Kidney tubule cell (primary cell): ENCODE measurements at regions not wholly inside any gene's neighbourhood (a gene's known extent, or its start where the extent isn't known, plus 50 kb on each side); places are given as distances from the start of the nearest gene placed in this dataset.
A peak's percentile ranks its signal among the peaks of the same experiment; 100 is the strongest.
"Not testable (repeated sequence)": the region's sequence is repeated elsewhere in the genome, so short reads cannot be mapped to it uniquely, and the experiment has no call there.

ENCODE experiments used
- DNase-seq: peaks from one replicate; pipeline ENCODE4 v3.0.0-alpha.2; 2018; ENCODE audit warnings: low spot score

DNA sequence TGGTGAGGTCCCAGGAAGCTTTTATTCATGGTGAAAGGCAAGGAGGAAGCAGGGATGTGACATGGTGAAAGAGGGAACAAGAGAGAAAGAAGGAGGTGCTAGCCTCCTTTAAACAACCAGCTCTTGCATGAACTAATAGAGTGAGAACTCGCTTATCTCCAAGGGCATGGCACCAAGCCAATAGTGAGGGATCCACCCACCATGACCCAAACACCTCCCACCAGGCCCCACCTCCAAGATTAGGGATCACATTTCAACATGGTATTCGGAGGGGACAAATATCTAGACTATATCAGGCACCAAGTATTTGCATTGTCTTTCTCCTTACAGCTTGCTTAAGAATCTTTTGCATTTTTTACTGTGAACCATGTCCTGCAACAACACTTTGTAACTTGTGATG, 91.9 kb upstream of the DHRS4 start:
- no peak for DNase-seq

DNA sequence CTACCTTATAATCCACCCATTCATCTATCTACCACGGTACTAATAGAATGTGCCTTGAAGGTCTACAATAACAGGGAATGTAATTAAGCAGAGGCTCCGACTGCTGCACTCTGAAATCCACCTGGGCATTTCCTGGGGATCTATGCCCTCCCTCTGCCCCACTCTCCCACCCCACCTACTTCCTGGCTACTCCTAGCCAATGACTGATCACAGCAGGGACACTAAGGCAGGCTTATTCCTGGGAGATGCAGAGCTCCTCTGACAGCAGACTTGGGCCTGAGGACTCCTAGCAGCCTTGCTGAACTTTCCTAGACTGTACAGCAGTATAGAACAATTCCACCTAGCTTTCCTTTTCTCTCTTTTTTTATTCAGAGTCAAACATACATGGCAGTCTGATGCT, 91.1 kb upstream of the DHRS4 start:
- DNase-seq, result no peak

DNA sequence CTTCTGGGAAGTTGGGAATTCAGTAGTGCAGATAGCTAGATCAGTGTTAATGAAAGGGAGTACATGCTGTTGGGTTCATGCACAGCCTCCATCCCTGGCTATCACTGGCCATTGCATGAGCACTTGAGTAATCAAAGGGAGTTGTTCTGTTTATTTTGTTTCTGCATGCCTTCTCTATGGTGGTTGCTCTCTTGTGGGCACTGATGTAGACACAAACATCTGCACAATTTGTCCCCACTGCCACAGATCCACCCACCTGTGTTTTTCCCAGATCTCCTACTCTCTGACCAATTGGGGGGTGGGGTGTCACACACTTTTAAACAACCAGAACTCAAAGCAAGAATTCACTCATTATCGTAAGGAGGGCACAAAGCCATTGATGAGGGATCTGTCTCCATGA, 89.7 kb upstream of the DHRS4 start:
- DNase-seq, result no peak

DNA sequence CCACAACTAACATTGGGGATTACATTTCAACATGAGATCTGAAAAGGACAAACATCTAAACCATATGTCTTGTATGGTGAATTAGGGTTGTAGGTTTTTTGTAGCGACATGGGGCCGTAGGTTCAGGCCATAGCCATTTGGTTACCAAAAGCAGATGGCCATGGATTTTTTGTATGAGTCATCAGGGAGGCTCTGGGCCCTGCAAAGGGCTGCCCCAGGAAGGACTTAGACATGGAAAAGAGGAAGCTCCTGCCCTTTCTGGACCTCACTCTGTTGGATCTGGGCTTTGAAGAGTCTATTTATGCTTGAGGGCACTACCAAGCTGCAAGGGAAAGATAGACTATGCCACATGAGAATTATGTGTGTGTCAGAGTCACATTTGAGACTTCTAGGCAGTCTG, 89.3 kb upstream of the DHRS4 start:
- no peak for DNase-seq

DNA sequence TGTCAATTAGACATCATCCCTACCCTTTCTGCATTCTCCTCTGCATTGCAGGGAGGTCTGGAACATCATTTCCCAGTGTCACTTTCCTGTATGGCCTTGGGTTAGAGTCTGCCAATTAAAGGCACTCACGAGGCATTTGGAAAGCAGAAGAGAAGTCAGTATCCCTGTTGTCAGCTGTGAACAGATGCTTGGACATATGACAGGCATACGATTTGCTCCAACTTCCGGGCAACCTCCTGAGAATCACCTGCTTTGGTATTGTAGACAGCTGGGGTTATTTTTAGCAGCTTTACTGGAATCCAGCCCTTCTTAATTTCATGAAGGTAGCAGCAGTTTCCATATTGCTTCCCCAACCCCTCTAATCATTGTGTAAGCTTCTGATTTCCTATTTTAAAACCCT, 88.7 kb upstream of the DHRS4 start:
- DNase-seq, result no peak

DNA sequence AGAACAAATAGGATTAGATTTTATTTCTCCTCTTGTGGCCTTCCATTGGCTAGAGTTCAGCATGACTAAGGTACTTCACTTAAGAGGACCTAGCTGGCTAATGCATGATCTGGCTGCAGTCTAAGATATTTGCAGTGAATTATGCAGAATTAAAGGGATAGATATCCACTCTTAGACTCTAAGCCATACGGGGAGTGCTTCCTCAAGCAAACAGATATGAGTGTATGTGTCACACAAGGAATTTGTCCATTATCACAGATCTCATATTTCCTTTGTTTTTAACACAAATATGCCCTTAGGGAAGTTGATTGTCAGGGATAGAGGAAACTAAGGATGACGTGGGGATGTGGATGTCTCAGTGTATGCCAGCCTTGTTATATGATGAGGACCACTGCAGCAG, 88.1 kb upstream of the DHRS4 start:
- no peak for DNase-seq

DNA sequence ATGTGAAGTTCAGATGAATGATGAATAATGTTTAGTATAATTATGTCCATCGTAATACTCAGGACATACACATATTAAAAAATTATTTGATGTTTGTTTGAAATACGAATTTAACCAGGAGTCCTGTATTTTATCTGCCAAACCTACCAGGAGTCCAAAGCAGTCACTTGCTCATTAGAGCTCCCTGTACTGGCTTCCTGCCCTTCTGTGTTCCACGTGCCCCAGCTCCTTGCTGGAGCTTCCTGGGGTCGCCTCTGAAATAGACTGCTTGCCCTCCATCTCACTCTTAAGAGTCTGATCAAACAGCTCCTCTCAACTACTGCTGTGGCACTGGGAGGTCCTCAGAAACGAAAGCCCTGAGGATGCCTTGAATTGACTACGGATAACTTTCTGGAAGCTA, 87.3 kb upstream of the DHRS4 start:
- DNase-seq, result no peak

DNA sequence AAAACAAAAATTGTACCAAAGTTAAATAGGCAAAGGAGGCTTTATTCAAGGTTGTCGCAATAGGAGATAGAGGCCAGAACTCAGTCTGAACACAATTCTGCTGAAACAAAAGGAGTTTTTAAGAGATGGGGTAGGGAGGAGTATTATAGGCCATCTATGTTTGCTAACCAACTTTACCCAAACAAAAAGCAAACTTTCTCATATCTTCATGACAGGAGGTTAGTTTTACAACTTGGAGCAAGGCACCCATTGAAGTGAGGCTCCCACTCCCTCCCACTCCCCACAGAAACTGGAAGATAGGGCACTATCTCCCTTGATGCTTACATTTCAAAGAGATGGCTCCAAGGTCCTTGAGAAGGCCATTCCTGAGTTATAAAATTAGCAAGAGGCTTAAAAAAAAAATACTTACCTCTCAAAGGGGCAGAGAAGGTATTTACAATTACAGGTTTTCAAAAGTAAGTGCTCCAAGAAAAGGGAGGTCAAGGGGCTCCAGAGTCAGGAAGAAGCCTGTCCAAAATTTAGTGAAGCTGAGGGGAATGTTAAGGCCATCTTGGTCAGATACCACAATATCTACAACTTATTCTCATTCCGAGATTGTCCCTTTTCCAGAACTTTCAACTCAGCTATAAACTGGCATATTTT, 84.4 kb upstream of the DHRS4 start:
- no peak for DNase-seq

DNA sequence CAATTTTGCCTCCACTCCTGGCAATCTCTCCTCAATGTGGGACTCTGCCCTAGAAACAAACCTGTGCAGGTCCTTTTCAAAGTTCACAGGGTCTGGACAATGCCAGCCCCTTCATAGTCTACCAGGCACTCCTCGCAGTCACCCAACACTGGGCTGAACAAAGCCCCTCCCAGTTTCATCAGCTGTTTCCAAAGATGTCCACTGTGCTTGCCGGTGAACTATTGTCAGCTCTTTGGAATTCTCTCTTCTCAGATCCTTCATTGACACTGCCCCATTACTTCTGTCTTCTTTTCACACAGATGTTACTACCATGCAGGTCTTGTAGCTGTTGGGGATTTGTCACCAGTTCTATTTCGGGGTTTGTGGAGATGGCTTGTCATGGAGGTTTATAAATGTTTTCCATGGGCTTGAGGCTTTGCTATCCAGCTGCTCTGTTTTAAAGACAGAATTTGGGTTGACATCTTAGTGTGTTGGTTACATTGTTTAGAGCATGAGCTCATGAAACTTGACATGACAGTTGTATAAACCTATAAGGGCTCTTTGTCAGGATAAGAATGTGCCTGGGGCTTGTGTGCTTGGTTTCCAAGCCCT, 77.3 kb upstream of the DHRS4 start:
- DNase-seq, result no peak

DNA sequence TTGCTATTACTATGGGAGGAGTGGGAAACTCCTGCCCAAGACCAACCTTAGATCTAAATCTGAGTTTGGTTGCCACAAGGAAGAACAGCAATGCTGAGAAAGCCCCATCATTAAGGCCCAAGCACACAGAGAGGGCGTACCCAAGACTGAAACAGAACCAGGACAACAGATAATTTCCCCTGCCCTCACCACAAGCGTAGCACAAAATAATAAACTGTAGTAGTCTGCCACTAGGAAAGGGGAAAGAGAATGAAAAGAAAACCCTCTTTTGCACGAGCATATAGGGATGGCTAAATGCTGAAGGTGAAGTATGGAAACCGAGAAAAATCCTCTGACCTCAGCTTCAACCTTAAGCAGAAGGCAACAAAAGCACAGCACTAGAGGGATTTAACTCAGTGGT, 76.5 kb upstream of the DHRS4 start:
- DNase-seq, result no peak

DNA sequence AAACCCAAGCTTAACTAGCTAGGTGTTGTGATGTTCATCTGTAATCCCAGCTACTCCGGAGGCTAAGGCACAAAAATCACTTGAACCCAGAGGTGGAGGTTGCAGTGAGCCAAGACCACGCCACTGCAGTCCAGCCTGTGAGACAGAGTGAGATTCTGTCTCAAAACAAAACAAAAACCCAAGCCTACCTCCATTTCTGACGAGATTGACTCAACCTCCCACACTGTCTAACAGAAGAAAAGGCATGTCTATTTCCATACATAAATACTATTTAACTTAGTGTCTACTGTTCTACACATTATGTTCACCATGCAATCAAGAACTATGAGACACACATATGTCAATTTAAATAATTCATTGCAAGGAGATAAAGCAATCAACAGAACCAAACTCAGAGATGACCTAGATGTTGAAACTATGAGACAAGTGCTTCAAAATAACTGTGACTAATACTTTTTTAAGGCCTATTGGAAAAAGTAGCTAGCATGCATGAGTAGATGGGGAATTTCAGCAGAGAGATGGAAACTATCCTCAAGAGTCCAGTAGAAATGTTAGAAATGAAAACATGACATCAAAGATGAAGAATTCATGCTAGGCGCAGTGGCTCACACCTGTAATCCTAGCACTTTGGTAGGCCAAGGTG, 75.9 kb upstream of the DHRS4 start:
- DNase-seq, result peak; percentile 57

DNA sequence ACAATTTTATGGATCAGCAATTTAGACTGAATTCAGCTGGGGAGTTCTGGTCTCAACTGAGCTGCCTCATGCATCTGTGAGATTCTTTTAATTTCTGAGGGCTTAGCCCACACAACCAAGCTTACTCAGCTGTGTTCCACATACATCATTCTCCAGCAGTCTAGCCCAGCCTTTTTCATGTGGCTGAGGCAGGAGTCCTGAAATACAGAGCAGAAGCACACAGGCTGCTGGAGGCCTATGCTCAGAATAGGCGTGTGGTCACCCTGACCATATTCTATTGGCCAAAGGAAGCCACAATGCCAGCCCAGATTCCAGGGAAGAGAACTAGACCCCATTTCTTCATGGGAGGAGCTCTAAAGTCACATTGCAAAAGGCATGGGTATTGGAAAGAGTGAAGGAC, 72.3 kb upstream of the DHRS4 start:
- DNase-seq, result peak; percentile 68

DNA sequence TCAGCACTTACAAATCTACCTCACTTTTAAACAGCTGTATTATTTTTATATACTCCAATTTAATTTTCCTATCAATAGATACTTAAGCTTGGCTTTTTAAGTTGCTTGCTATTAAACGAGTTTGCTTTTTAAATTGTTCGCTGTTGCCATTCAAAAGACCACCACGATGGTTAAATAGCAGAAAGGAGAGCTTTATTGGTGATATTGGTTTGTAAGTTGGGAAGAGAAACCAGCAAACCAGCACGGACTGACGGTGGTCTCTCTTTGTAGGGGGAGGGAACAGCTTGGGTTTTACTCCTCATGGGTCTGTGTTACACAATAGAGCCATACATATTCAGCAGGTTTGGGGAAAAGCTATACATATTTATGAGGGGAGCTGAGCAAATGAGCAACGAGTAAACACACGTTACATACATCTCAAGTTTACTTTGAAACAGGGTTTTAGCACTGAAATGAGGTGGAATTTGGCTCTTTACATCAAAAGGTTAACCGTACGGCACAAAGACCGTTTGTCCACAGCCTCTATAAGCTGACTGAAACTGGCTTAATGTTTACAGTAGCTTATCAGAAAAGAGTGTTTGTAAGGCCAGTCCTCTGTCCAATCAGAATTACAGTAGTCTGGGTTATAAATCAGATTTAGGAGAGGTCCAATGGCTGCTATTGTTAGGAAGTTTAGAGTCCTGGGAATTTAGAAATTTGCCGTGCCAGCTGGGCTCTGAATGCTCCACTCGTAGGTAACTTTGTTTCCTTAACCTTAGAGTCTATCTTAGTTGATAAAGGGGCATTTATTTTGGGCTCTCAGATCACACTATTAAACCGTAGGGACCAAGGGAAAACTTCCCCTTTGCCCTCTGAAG, 69.7 kb upstream of the DHRS4 start:
- DNase-seq, result no peak

DNA sequence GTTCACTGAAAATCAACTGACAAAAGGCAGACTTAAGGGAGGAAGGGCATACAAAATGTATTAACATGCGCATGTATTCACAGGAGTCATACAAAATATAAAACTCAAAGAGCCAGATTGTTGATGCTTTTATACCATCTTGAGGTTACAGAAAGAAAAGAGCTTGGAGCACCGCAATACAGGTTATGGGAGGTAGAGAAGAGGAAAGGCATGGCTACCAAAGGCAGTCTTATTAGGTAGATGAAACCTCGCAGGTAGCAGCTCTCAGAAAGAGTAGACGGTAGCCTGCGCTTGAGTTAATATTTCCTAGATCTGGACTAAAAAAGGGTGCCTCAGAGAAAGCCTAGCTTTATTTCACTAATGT, 69.0 kb upstream of the DHRS4 start:
- DNase-seq, result no peak

DNA sequence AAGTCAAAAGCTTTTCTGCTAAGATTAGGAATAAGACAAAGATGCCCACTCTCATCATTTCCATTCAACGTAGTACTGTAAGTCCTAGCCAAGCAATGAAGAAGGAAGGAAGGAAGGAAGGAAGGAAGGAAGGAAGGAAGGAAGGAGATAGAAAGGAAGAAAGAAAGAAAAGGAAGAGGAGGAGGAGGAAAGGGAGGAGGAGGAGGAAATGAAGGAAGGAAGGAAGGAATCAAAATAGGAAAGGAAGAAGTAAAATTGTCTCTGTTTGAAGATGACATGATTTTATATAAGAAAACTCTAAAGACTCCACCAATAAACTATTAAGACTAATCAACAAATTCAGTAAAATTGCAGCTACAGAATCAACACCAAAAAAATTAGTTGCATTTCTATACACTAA, 66.0 kb upstream of the DHRS4 start:
- DNase-seq, result no peak

DNA sequence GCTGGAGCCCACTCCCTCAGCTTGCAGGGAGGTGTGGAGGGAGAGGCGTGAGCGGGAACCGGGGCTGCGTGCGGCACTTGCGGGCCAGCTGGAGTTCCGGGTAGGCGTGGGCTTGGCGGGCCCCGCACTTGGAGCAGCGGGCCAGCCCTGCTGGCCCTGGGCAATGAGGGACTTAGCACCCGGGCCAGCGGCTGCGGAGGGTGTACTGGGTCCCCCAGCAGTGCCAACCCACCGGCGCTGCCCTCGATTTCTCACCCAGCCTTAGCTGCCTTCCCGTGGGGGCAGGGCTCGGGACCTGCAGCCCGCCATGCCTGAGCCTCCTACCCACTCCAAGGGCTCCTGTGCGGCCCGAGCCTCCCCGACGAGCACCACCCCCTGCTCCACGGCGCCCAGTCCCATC, 61.9 kb upstream of the DHRS4 start:
- not testable (repeated sequence) for DNase-seq

DNA sequence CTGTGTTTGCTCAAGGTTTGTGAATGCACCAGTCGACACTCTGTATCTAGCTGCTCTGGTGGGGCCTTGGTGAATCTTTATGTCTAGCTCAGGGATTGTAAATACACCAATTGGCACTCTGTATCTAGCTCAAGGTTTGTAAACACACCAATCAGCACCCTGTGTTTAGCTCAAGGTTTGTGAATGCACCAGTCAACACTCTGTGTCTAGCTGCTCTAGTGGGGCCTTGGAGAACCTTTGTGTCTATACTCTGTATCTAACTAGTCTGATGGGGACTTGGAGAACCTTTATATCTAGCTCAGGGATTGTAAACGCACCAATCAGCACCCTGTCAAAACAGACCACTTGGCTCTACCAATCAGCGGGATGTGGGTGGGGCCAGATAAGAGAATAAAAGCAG, 61.3 kb upstream of the DHRS4 start:
- not testable (repeated sequence) for DNase-seq

DNA sequence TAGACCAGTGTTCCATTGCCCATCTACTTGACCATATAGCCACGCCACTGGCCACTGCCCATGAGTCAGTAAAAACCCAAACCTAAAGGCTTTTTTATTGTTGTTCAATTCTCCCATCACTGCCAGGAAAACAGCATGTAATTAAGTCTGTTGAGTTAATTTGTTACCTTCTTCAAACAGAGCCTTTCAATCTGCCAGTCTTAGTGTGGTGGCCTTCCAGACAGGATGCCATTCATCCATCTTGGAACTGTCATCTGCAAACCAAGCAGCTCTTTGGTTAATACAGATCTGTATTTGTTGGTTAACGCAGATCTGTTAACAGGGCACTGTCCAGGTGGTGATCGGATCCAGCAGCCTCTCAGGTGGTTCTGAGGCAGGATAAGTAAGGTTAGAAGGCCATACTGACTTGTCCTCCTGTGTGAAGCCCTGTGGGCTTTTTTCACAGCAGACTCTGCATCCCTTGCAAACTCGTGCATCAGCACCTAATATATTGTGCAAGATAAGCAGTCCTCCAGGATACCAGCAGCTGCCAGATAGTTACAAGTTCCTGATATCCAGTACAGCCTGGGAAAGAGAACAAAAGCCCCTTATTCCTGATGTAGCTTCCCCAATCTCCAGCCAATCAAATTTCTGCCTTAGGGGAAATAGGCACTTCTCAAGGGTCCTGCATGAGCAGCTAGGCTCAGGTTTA, 59.1 kb upstream of the DHRS4 start:
- DNase-seq, result no peak

DNA sequence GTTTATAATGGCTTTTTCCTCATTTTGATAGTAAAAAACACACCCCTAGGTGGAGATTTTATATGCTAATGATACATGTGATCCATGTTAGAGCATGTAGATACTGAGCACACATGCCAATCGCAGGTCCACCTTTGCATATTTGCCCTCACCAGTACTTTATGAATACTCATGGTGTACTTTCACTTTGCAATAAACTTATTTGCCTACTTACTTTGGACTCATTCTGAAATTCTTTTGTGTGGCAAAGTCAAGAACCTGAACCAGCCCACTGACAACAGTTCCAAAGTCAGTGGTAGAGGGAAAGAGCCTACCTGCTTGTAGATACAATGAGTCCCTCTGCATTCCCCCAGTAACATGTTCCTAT, 58.5 kb upstream of the DHRS4 start:
- no peak for DNase-seq

DNA sequence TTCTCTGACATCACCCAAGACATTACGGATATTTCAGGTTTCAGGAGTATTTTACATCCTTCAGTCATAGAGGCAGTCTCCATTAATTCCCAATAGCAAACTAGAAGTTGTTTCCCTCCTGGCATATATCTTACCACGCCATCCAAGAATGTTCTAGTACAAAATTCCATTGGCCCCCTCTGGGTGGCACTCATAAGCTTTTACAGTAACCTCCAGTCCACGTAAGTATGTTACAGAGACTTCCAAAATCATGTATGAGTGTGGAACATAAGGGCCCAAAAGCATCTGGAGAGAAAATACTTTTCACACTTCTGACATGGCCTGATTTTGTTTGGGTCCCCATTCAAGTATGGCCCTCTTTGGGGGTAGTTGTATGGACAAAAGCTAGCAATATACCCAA, 58.1 kb upstream of the DHRS4 start:
- no peak for DNase-seq

DNA sequence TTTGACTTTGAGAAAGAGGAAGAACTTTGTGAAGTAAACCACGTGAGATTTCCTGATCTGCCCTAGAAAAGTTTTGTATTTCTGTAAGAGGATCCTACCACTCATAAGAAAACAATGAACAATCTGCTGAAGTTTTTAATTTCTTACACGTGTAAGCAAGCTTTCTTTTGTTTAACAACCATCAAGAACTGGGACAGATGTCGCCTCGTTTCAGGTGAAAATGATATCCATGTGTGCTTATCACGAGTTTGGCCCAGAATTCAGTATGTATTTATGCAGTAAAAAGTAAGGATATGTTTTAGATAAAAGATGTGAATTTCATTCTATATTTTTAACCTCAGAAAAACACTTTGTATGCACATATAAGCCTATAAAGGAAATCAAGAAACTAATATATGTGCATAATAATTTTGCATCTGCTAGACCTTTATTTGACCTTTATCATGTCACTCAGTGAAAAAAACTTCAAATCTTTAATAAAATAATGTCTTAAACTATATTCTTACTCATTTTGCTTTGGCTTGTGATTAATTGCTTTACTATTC, 56.9 kb upstream of the DHRS4 start:
- no peak for DNase-seq

DNA sequence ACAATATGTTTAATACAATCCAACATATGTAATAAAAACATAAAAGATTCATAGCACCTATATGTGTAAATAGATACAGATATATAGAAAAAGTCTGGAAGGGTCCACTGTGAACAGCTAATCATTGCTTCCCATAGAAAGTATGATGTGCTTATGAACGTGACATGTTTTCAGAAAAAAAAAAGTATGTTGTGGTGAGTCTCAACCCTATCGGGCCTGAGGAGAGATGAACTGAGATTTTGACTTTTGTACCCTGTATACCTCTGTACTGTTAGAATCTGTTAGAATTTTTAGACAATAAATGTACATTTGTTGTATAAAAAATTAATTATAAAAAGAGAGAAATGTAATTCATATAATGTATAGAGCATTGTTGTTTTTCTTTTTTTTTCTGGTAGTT, 56.3 kb upstream of the DHRS4 start:
- not testable (repeated sequence) for DNase-seq
